ENCODE measurements at regions not wholly inside any gene's neighbourhood (a gene's known extent, or its start where the extent isn't known, plus 50 kb on each side); places are given as distances from the start of the nearest gene placed in this dataset.

DNA sequence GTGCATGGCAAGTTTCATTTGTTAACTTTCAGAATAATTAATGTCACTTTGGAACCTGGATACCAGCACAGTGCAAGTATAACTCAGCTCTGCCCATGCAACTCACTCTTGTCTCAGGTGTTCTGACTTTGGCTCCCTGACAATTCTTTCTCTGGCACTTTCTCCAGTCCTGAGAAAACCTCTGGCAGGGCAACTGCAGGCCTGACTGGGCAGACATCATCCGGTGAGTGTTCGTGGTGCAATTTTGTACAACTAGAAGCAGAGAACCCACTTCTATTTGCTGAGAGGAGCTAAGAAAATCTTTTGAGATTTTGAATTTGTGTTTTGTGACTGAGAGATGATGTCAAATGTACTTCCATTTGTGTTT is 143.0 kb downstream of the AQP4 start:
- Mint-ChIP-seq H3K9me3 (ENCODE audit: unreplicated experiment) (no peaks in the 10 kb centered on the region), H3K27ac (ENCODE audit: unreplicated experiment) (no peak overlapping the region), H3K36me3 (ENCODE audit: low read depth, unreplicated experiment) (no peaks in the 10 kb centered on the region), H3K27me3 (ENCODE audit: unreplicated experiment) (no peaks in the 10 kb centered on the region), H3K4me3 (ENCODE audit: unreplicated experiment) (no peak overlapping the region), H3K4me1 (ENCODE audit: unreplicated experiment) (no peaks in the 10 kb centered on the region)
- DNase-seq (ENCODE audit: low spot score) = no peak
- TF ChIP-seq, protein P1, sequence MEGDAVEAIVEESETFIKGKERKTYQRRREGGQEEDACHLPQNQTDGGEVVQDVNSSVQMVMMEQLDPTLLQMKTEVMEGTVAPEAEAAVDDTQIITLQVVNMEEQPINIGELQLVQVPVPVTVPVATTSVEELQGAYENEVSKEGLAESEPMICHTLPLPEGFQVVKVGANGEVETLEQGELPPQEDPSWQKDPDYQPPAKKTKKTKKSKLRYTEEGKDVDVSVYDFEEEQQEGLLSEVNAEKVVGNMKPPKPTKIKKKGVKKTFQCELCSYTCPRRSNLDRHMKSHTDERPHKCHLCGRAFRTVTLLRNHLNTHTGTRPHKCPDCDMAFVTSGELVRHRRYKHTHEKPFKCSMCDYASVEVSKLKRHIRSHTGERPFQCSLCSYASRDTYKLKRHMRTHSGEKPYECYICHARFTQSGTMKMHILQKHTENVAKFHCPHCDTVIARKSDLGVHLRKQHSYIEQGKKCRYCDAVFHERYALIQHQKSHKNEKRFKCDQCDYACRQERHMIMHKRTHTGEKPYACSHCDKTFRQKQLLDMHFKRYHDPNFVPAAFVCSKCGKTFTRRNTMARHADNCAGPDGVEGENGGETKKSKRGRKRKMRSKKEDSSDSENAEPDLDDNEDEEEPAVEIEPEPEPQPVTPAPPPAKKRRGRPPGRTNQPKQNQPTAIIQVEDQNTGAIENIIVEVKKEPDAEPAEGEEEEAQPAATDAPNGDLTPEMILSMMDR (IDR thresholded peaks at IDR 0.05; ENCODE audit: unreplicated experiment) = no peak

DNA sequence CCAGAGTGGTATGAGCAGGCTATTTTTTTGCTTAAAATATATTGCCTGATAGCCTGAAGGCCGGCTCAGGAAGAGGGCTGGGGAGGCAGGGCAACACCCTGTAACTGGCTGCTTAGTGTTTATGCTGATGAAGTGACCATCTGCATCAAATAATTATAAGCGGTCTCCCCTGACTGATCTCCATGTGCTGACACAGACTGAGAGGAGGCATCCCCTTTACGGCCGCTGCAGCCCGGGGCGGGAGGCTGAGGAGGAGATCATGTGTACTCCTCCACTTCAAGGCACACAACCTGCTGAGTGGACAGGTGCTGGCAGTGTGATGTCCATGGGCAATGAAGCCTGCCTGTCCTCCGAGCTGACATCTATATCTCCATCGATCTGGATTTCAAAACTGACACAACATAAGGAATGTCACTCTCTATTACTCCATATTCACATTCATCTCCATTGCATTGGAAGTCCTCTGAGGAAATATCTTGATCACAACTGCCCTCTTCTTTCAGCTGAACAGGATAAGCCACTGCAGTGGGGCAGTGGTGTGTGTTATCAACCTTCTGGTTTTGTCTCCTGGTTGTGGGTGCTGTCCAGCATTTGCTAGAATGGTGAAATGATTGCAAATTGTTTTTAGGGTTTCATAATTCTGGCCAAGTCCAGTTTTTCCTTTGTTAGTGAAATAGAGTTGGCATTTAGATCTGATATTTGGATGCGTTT is 143.5 kb downstream of the AQP4 start:
- Mint-ChIP-seq H3K9me3 (ENCODE audit: unreplicated experiment) (no peaks in the 10 kb centered on the region), H3K4me3 (ENCODE audit: unreplicated experiment) (no peak overlapping the region), H3K4me1 (ENCODE audit: unreplicated experiment) (no peaks in the 10 kb centered on the region), H3K27ac (ENCODE audit: unreplicated experiment) (no peak overlapping the region), H3K27me3 (ENCODE audit: unreplicated experiment) (no peaks in the 10 kb centered on the region), H3K36me3 (ENCODE audit: low read depth, unreplicated experiment) (no peaks in the 10 kb centered on the region)
- TF ChIP-seq, protein P1 (IDR thresholded peaks at IDR 0.05; ENCODE audit: unreplicated experiment) = no peak
- DNase-seq (ENCODE audit: low spot score) = no peak

DNA sequence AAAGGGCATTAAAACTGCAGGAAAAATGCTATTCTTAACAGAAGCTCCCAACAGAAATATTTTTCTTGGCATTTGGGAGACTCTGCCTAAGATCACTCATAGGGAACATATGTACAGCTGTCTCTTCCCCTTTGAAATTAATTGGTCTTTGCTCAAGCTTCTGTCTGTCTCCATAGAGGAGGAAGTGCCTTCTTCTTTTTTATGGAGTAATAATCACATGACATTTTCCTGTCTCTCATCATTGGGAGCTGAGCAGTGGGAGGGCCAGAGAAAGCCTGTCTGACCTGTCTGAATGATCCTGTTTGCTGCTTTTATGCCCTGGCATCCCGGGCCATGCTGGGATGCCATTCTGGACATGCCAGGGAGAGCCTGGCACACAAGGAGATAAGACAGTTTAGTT is 145.6 kb downstream of the AQP4 start:
- no peak for DNase-seq (ENCODE audit: low spot score)
- no peak overlapping the region for H3K4me3 Mint-ChIP-seq (ENCODE audit: unreplicated experiment)
- TF ChIP-seq, protein P1 (IDR thresholded peaks at IDR 0.05; ENCODE audit: unreplicated experiment) = no peak
- H3K9me3 Mint-ChIP-seq (ENCODE audit: unreplicated experiment) = no peaks in the 10 kb centered on the region
- no peaks in the 10 kb centered on the region for H3K36me3 Mint-ChIP-seq (ENCODE audit: low read depth, unreplicated experiment)
- H3K27ac Mint-ChIP-seq (ENCODE audit: unreplicated experiment) = no peak overlapping the region
- H3K4me1 Mint-ChIP-seq (ENCODE audit: unreplicated experiment) = no peaks in the 10 kb centered on the region
- H3K27me3 Mint-ChIP-seq (ENCODE audit: unreplicated experiment) = no peaks in the 10 kb centered on the region

DNA sequence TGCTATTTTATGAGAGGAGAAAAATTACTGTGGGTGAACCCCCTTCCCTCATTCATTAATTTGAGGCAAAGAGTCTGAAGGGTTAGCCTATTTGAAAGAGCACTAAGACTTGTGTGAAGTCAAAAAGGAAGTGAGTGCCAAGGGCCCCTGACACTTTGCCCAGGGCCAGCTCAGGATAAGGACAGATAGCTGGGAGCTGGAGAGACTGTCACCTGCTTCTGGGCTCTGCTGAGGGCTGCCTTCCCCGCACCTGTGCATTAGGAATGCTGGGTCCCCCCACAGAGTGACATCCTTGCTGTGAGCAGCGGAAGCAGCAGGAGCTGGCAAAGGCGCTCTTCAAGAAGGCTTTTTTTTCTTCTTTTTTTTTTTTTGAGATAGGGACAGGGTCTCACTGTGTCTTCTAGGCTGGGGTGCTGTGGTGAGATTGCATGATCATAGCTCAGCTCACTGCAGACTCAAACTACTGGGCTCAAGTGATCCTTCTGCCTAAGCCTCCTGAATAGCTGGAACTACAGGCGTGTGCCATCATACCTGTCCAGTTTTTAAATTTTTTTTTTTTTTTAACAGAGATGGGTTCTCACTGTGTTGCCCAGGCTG is 148.3 kb downstream of the AQP4 start:
- Mint-ChIP-seq H3K4me1 (ENCODE audit: unreplicated experiment) (no peaks in the 10 kb centered on the region), H3K9me3 (ENCODE audit: unreplicated experiment) (no peaks in the 10 kb centered on the region), H3K36me3 (ENCODE audit: low read depth, unreplicated experiment) (no peaks in the 10 kb centered on the region), H3K4me3 (ENCODE audit: unreplicated experiment) (no peak overlapping the region), H3K27ac (ENCODE audit: unreplicated experiment) (no peak overlapping the region), H3K27me3 (ENCODE audit: unreplicated experiment) (no peaks in the 10 kb centered on the region)
- TF ChIP-seq, protein P1 (IDR thresholded peaks at IDR 0.05; ENCODE audit: unreplicated experiment) = no peak
- no peak for DNase-seq (ENCODE audit: low spot score)

DNA sequence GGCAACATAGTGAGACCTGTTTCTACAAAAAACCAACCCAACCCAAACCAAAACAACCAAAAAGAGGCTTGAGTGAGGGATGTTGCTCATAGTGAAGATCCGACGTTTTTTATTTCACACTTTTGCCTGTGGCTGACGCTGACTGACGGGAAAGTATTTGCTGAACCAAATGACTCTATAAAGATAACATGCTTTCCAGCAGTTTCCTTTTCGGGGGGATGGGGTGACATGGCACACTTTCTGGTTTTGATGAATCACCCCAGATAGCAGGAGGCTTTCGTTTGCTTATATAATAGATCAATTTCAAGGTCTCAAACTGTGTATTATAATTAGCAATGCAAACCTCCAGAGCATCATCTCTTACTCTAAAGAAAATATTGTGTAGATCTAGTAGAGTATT is 150.8 kb downstream of the AQP4 start:
- H3K27ac Mint-ChIP-seq (ENCODE audit: unreplicated experiment) = no peak overlapping the region
- DNase-seq (ENCODE audit: low spot score) = no peak
- H3K4me1 Mint-ChIP-seq (ENCODE audit: unreplicated experiment) = peaks cover 13% of the 10 kb centered on the region
- TF ChIP-seq, protein P1 (IDR thresholded peaks at IDR 0.05; ENCODE audit: unreplicated experiment) = no peak
- no peak overlapping the region for H3K4me3 Mint-ChIP-seq (ENCODE audit: unreplicated experiment)
- H3K9me3 Mint-ChIP-seq (ENCODE audit: unreplicated experiment) = no peaks in the 10 kb centered on the region
- no peaks in the 10 kb centered on the region for H3K27me3 Mint-ChIP-seq (ENCODE audit: unreplicated experiment)
- no peaks in the 10 kb centered on the region for H3K36me3 Mint-ChIP-seq (ENCODE audit: low read depth, unreplicated experiment)

Data from endothelial cell (in vitro differentiated cells).